Calu3 (cell line): ENCODE measurements at regions not wholly inside any gene's neighbourhood (a gene's known extent, or its start where the extent isn't known, plus 50 kb on each side); places are given as distances from the start of the nearest gene placed in this dataset.
A peak's percentile ranks its signal among the peaks of the same experiment; 100 is the strongest.

Experiments
- BruUV-seq: library from RNA; stranded (reverse); fragments of 400-500 nt; replicated peaks from 2 replicates; lab custom pipeline; 2021; lab: Mats Ljungman, UMichigan
- CTCF ChIA-PET: fragments of 300-600 bp; sonication (Branson Sonifier 250); formaldehyde crosslinking; loops from one replicate; lab custom pipeline; 2022; ENCODE audit warnings: antibody characterized with exemption; lab: Charles Lee
- DNase-seq: peaks from one replicate; pipeline ENCODE4 v3.0.0; 2022
- H3K27ac Mint-ChIP-seq: one replicate; pipeline ENCODE4 v1.8.0; 2022; ENCODE audit warnings: mixed read lengths; ENCODE audit not compliant: unreplicated experiment
- H3K27me3 Mint-ChIP-seq: one replicate; pipeline ENCODE4 v1.8.0; 2022; ENCODE audit warnings: mixed read lengths; ENCODE audit not compliant: unreplicated experiment
- H3K36me3 Mint-ChIP-seq: one replicate; pipeline ENCODE4 v1.8.0; 2022; ENCODE audit warnings: mild to moderate bottlenecking, moderate library complexity, mixed read lengths; ENCODE audit not compliant: insufficient read depth, unreplicated experiment
- H3K4me1 Mint-ChIP-seq: one replicate; pipeline ENCODE4 v1.8.0; 2022; ENCODE audit warnings: mild to moderate bottlenecking, low read depth, mixed read lengths; ENCODE audit not compliant: unreplicated experiment
- H3K4me3 Mint-ChIP-seq: one replicate; pipeline ENCODE4 v1.8.0; 2022; ENCODE audit warnings: mild to moderate bottlenecking, low read depth, moderate library complexity, mixed read lengths; ENCODE audit not compliant: unreplicated experiment
- H3K9me3 Mint-ChIP-seq: one replicate; pipeline ENCODE4 v1.8.0; 2022; ENCODE audit warnings: low read depth, mixed read lengths; ENCODE audit not compliant: unreplicated experiment
- CTCF ChIP-seq: fragments of 200-600 bp; IDR thresholded peaks from one replicate; pipeline ENCODE4 v1.8.0; 2022; ENCODE audit warnings: antibody characterized with exemption; ENCODE audit not compliant: unreplicated experiment
- intact Hi-C: fragments of 100-400 bp; cut with micrococcal nuclease; formaldehyde crosslinking; loops from one replicate; pipeline ENCODE4 v1.10.0; 2022; ENCODE audit not compliant: unreplicated experiment

GRCh38 chr16:35386619-35387018 is 1927.2 kb downstream of the TP53TG3F start:
- H3K4me1 Mint-ChIP-seq = no peaks in the 10 kb centered on the region
- no peak for DNase-seq
- H3K27me3 Mint-ChIP-seq = no peaks in the 10 kb centered on the region
- no peak overlapping the region for H3K4me3 Mint-ChIP-seq
- no peaks in the 10 kb centered on the region for H3K36me3 Mint-ChIP-seq
- intact Hi-C loops = no loop called here
- no peak for TF ChIP-seq CTCF
- CTCF ChIA-PET = no interaction called here
- H3K27ac Mint-ChIP-seq = no peak overlapping the region
- no TSS peak for BruUV-seq
- peaks cover 14% of the 10 kb centered on the region for H3K9me3 Mint-ChIP-seq

DNA sequence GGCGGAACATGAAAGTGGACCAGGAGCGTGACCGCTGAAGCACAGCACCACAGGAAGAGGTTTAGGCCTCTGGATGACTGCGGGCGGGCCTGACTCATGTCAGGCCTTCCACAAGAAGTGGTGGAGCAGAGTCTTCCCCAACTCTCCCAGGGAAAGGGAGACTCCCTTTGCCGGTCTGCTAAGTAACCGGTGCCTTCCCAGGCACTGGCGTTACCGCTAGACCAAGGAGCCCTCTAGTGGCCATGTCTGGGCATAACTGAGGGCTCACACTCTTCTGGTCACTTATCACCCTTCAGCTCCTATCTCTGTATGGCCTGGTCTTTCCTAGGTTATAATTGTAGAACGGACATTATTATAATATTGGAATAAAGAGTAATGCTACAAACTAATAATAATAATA is 1931.9 kb downstream of the TP53TG3F start:
- no TSS peak for BruUV-seq
- TF ChIP-seq CTCF = peak; percentile 44
- Mint-ChIP-seq H3K4me1 (no peaks in the 10 kb centered on the region), H3K9me3 (peaks cover 17% of the 10 kb centered on the region), H3K4me3 (no peak overlapping the region), H3K27me3 (no peaks in the 10 kb centered on the region), H3K36me3 (no peaks in the 10 kb centered on the region), H3K27ac (no peak overlapping the region)
- intact Hi-C loops = no loop called here
- DNase-seq = peak; percentile 11
- CTCF ChIA-PET = no interaction called here

DNA sequence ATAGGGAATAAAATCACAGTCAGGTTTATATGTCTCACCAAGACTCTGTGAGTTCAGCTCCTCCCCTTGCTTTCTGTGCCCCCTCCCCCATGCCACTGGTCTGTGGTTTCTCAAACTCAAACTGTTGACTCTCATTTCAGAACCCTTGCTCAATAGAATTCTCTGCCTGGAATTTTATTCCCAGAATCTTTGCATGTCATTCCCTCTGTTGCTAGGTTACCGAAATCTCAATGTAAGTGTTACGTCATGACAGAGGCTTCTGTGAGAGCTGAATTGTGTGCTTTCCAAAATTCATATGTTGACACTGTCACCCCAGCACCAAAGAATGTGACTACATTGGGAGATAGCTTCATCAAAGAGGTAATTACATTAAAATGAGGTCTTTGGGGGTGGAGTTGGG is 1938.8 kb downstream of the TP53TG3F start:
- Mint-ChIP-seq H3K27ac (no peak overlapping the region), H3K9me3 (peaks cover 13% of the 10 kb centered on the region), H3K27me3 (no peaks in the 10 kb centered on the region), H3K36me3 (no peaks in the 10 kb centered on the region), H3K4me1 (no peaks in the 10 kb centered on the region), H3K4me3 (no peak overlapping the region)
- CTCF ChIA-PET = no interaction called here
- intact Hi-C loops = no loop called here
- no TSS peak for BruUV-seq
- no peak for DNase-seq
- no peak for TF ChIP-seq CTCF

GRCh38 chr16:35399133-35399532 is 1939.7 kb downstream of the TP53TG3F start:
- no peaks in the 10 kb centered on the region for H3K27me3 Mint-ChIP-seq
- H3K9me3 Mint-ChIP-seq = peaks cover 11% of the 10 kb centered on the region
- no peaks in the 10 kb centered on the region for H3K4me1 Mint-ChIP-seq
- H3K27ac Mint-ChIP-seq = no peak overlapping the region
- no peaks in the 10 kb centered on the region for H3K36me3 Mint-ChIP-seq
- BruUV-seq = no TSS peak
- intact Hi-C loops = no loop called here
- CTCF ChIA-PET = no interaction called here
- no peak for TF ChIP-seq CTCF
- DNase-seq = no peak
- H3K4me3 Mint-ChIP-seq = no peak overlapping the region
